ENCODE measurements at regions not wholly inside any gene's neighbourhood (a gene's known extent, or its start where the extent isn't known, plus 50 kb on each side); places are given as distances from the start of the nearest gene placed in this dataset.

DNA sequence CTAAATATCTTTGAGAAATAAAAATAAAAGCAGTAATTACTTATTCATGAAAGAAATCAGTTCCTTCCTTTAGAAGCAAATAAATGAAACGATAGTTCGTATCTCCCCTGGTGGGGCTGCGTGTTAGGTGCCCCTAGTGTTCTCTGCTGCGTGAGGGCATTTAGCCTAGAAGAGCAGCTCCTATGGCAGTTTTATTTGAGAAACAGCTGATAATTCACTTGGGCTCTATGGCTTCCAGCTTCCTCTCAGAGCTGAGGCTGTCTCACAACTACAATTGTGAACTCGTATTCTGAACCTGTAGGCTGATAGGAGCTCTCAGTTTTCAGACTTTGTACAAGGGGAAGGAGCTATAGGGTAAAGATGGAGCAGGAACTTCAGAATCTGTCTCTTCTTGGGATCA lies 540.0 kb upstream of the MAP3K7 start:
- Histone ChIP-seq H3K9ac (ENCODE audit: low read length) (no peak overlapping the region), H3K36me3 (replicated peaks; ENCODE audit: insufficient read depth, low read length) (no peaks in the 10 kb centered on the region), H3K4me2 (ENCODE audit: low read depth, low read length) (no peak overlapping the region), H3K9me2 (replicated peaks; ENCODE audit: insufficient read depth, low read length) (no peaks in the 10 kb centered on the region), H3F3A (ENCODE audit: insufficient read depth, low read length) (no peaks in the 10 kb centered on the region), H3K27ac (ENCODE audit: low read length) (no peak overlapping the region), H3K27me3 (replicated peaks; ENCODE audit: insufficient read depth, low read length) (no peaks in the 10 kb centered on the region), H3K4me3 (ENCODE audit: low read length) (no peak overlapping the region), H2AFZ (ENCODE audit: low read length) (no peak overlapping the region), H3K9me3 (replicated peaks; ENCODE audit: insufficient read depth, low read length) (no peaks in the 10 kb centered on the region), H4K20me1 (ENCODE audit: insufficient read depth, low read length) (no peaks in the 10 kb centered on the region), H3K4me1 (ENCODE audit: low read length) (no peaks in the 10 kb centered on the region), H3K79me2 (ENCODE audit: low read length) (no peaks in the 10 kb centered on the region)
- no peak for DNase-seq
- no peak for TF ChIP-seq EZH2phosphoT487 (IDR thresholded peaks at IDR 0.05; ENCODE audit: low read length)
- TF ChIP-seq, protein P1, sequence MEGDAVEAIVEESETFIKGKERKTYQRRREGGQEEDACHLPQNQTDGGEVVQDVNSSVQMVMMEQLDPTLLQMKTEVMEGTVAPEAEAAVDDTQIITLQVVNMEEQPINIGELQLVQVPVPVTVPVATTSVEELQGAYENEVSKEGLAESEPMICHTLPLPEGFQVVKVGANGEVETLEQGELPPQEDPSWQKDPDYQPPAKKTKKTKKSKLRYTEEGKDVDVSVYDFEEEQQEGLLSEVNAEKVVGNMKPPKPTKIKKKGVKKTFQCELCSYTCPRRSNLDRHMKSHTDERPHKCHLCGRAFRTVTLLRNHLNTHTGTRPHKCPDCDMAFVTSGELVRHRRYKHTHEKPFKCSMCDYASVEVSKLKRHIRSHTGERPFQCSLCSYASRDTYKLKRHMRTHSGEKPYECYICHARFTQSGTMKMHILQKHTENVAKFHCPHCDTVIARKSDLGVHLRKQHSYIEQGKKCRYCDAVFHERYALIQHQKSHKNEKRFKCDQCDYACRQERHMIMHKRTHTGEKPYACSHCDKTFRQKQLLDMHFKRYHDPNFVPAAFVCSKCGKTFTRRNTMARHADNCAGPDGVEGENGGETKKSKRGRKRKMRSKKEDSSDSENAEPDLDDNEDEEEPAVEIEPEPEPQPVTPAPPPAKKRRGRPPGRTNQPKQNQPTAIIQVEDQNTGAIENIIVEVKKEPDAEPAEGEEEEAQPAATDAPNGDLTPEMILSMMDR (IDR thresholded peaks at IDR 0.05; ENCODE audit: low read length) = no peak
- no peak for TF ChIP-seq EZH2 (optimal IDR thresholded peaks at IDR 0.05; ENCODE audit: low read depth, low read length)

GRCh38 chr6:91117550-91117949 lies 530.7 kb upstream of the MAP3K7 start:
- Histone ChIP-seq H3K4me2 (ENCODE audit: low read depth, low read length) (no peak overlapping the region), H3K27ac (ENCODE audit: low read length) (no peak overlapping the region), H3K4me3 (ENCODE audit: low read length) (no peak overlapping the region), H3K9me2 (replicated peaks; ENCODE audit: insufficient read depth, low read length) (no peaks in the 10 kb centered on the region), H2AFZ (ENCODE audit: low read length) (no peak overlapping the region), H3K36me3 (replicated peaks; ENCODE audit: insufficient read depth, low read length) (no peaks in the 10 kb centered on the region), H3K4me1 (ENCODE audit: low read length) (no peaks in the 10 kb centered on the region), H3F3A (ENCODE audit: insufficient read depth, low read length) (no peaks in the 10 kb centered on the region), H3K27me3 (replicated peaks; ENCODE audit: insufficient read depth, low read length) (no peaks in the 10 kb centered on the region), H3K9ac (ENCODE audit: low read length) (no peak overlapping the region), H3K9me3 (replicated peaks; ENCODE audit: insufficient read depth, low read length) (no peaks in the 10 kb centered on the region), H4K20me1 (ENCODE audit: insufficient read depth, low read length) (no peaks in the 10 kb centered on the region), H3K79me2 (ENCODE audit: low read length) (no peaks in the 10 kb centered on the region)
- DNase-seq = no peak
- TF ChIP-seq, protein P1 (IDR thresholded peaks at IDR 0.05; ENCODE audit: low read length) = no peak
- TF ChIP-seq EZH2 (optimal IDR thresholded peaks at IDR 0.05; ENCODE audit: low read depth, low read length) (no peak), EZH2phosphoT487 (IDR thresholded peaks at IDR 0.05; ENCODE audit: low read length) (no peak)

- H3K79me2 ChIP-seq (ENCODE audit: low read length) = no peaks in the 10 kb centered on the region
- no peak overlapping the region for H3K4me3 ChIP-seq (ENCODE audit: low read length)
- no peaks in the 10 kb centered on the region for H3F3A ChIP-seq (ENCODE audit: insufficient read depth, low read length)
- no peaks in the 10 kb centered on the region for H4K20me1 ChIP-seq (ENCODE audit: insufficient read depth, low read length)
- H3K9me2 ChIP-seq (replicated peaks; ENCODE audit: insufficient read depth, low read length) = no peaks in the 10 kb centered on the region
- no peak overlapping the region for H3K4me2 ChIP-seq (ENCODE audit: low read depth, low read length)
- no peaks in the 10 kb centered on the region for H3K4me1 ChIP-seq (ENCODE audit: low read length)
- DNase-seq = no peak
- no peaks in the 10 kb centered on the region for H3K36me3 ChIP-seq (replicated peaks; ENCODE audit: insufficient read depth, low read length)
- no peak overlapping the region for H3K9ac ChIP-seq (ENCODE audit: low read length)
- no peak overlapping the region for H3K27ac ChIP-seq (ENCODE audit: low read length)
- H2AFZ ChIP-seq (ENCODE audit: low read length) = no peak overlapping the region
- H3K9me3 ChIP-seq (replicated peaks; ENCODE audit: insufficient read depth, low read length) = no peaks in the 10 kb centered on the region
- H3K27me3 ChIP-seq (replicated peaks; ENCODE audit: insufficient read depth, low read length) = no peaks in the 10 kb centered on the region
- TF ChIP-seq, protein P1 (IDR thresholded peaks at IDR 0.05; ENCODE audit: low read length) = no peak
- TF ChIP-seq EZH2phosphoT487 (IDR thresholded peaks at IDR 0.05; ENCODE audit: low read length) (no peak), EZH2 (optimal IDR thresholded peaks at IDR 0.05; ENCODE audit: low read depth, low read length) (no peak)
These were observed 527.3 kb upstream of the MAP3K7 start for GRCh38 chr6:91114123-91114708.

Measured in MM.1S (cell line).